ENCODE measurements at regions not wholly inside any gene's neighbourhood (a gene's known extent, or its start where the extent isn't known, plus 50 kb on each side); places are given as distances from the start of the nearest gene placed in this dataset.
A peak's percentile ranks its signal among the peaks of the same experiment; 100 is the strongest.

DNA sequence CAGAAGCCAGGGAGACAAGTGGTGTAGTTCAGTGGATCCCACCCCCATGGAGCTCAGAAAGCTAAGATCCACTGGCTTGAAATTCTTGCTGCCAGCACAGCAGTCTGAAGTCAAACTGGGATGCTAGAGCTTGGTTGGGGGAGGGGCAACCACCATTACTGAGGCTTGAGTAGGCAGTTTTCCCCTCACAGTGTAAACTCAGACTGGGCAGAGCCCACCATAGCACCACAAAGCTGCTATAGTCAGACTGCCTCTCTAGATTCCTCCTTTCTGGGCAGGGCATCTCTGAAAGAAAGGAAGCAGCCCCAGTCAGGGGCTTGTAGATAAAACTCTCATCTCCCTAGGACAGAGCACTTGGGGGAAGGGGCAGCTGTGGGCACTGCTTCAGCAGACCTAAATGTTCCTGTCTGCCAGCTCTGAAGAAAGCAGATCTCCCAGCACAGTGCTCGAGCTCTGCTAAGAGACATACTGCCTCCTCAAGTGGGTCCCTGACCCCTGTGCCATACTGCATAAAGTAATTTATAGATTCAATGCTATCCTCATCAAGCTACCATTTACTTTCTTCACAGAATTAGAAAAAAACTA, 163.2 kb downstream of the HHIP start:
- Histone ChIP-seq H3K79me2 (ENCODE audit: insufficient read depth, low read length) (no peaks in the 10 kb centered on the region), H3K4me3 (ENCODE audit: insufficient read depth, low read depth, low read length) (no peak overlapping the region), H3K4me1 (ENCODE audit: insufficient read depth, low read length) (no peaks in the 10 kb centered on the region), H3K9ac (ENCODE audit: low read length) (no peak overlapping the region), H3K27ac (ENCODE audit: low read depth, low read length) (no peak overlapping the region), H3K27me3 (ENCODE audit: insufficient read depth, low read length) (no peaks in the 10 kb centered on the region), H2AFZ (ENCODE audit: low read depth, low read length) (no peak overlapping the region), H3K4me2 (ENCODE audit: low read length) (no peak overlapping the region), H4K20me1 (ENCODE audit: insufficient read depth, low read length) (no peaks in the 10 kb centered on the region), H3K9me3 (ENCODE audit: insufficient read depth, low read depth, low read length) (peaks cover 5% of the 10 kb centered on the region), H3K36me3 (ENCODE audit: insufficient read depth, low read length) (no peaks in the 10 kb centered on the region)
- H3K4me1 Mint-ChIP-seq (ENCODE audit: low read depth, unreplicated experiment): no peaks in the 10 kb centered on the region
- H3K27me3 Mint-ChIP-seq (ENCODE audit: low read depth, unreplicated experiment): no peaks in the 10 kb centered on the region
- no peak overlapping the region for H3K4me3 Mint-ChIP-seq (ENCODE audit: unreplicated experiment)
- H3K36me3 Mint-ChIP-seq (ENCODE audit: low read depth, unreplicated experiment): no peaks in the 10 kb centered on the region
- H3K27ac Mint-ChIP-seq (ENCODE audit: unreplicated experiment): no peak overlapping the region
- no peak for FAIRE-seq
- DNase-seq (ENCODE audit: low read depth): no peak
- TF ChIP-seq CTCF (IDR thresholded peaks at IDR 0.05; ENCODE audit: insufficient read depth, low read depth, low read length) (no peak), EZH2 (IDR thresholded peaks at IDR 0.05; ENCODE audit: insufficient read depth, low read length) (no peak)
- H3K9me3 Mint-ChIP-seq (ENCODE audit: unreplicated experiment): peaks cover 17% of the 10 kb centered on the region

GRCh38 chr4:144816668-144817067, 170.7 kb downstream of the HHIP start:
- Histone ChIP-seq H2AFZ (ENCODE audit: low read depth, low read length) (no peak overlapping the region), H3K9me3 (ENCODE audit: insufficient read depth, low read depth, low read length) (no peaks in the 10 kb centered on the region), H3K36me3 (ENCODE audit: insufficient read depth, low read length) (no peaks in the 10 kb centered on the region), H3K79me2 (ENCODE audit: insufficient read depth, low read length) (no peaks in the 10 kb centered on the region), H3K4me3 (ENCODE audit: insufficient read depth, low read depth, low read length) (no peak overlapping the region), H4K20me1 (ENCODE audit: insufficient read depth, low read length) (no peaks in the 10 kb centered on the region), H3K27ac (ENCODE audit: low read depth, low read length) (no peak overlapping the region), H3K27me3 (ENCODE audit: insufficient read depth, low read length) (no peaks in the 10 kb centered on the region), H3K4me1 (ENCODE audit: insufficient read depth, low read length) (peaks cover 14% of the 10 kb centered on the region), H3K9ac (ENCODE audit: low read length) (no peak overlapping the region), H3K4me2 (ENCODE audit: low read length) (no peak overlapping the region)
- H3K4me3 Mint-ChIP-seq (ENCODE audit: unreplicated experiment): no peak overlapping the region
- H3K36me3 Mint-ChIP-seq (ENCODE audit: low read depth, unreplicated experiment): no peaks in the 10 kb centered on the region
- TF ChIP-seq CTCF (IDR thresholded peaks at IDR 0.05; ENCODE audit: insufficient read depth, low read depth, low read length) (no peak), EZH2 (IDR thresholded peaks at IDR 0.05; ENCODE audit: insufficient read depth, low read length) (no peak)
- H3K9me3 Mint-ChIP-seq (ENCODE audit: unreplicated experiment): peaks cover 2% of the 10 kb centered on the region
- FAIRE-seq (no peak), DNase-seq (ENCODE audit: low read depth) (no peak)
- peaks cover 19% of the 10 kb centered on the region for H3K4me1 Mint-ChIP-seq (ENCODE audit: low read depth, unreplicated experiment)
- H3K27ac Mint-ChIP-seq (ENCODE audit: unreplicated experiment): no peak overlapping the region
- no peaks in the 10 kb centered on the region for H3K27me3 Mint-ChIP-seq (ENCODE audit: low read depth, unreplicated experiment)

GRCh38 chr4:144817081-144817480, 171.1 kb downstream of the HHIP start:
- Histone ChIP-seq H4K20me1 (ENCODE audit: insufficient read depth, low read length) (no peaks in the 10 kb centered on the region), H3K79me2 (ENCODE audit: insufficient read depth, low read length) (no peaks in the 10 kb centered on the region)
- peaks cover 19% of the 10 kb centered on the region for H3K4me1 Mint-ChIP-seq (ENCODE audit: low read depth, unreplicated experiment)

More at GRCh38 chr4:144817081-144817480, 171.1 kb downstream of the HHIP start:
- DNase-seq (ENCODE audit: low read depth): peak; percentile 54
- Mint-ChIP-seq H3K36me3 (ENCODE audit: low read depth, unreplicated experiment) (no peaks in the 10 kb centered on the region), H3K27ac (ENCODE audit: unreplicated experiment) (no peak overlapping the region), H3K9me3 (ENCODE audit: unreplicated experiment) (peaks cover 2% of the 10 kb centered on the region), H3K27me3 (ENCODE audit: low read depth, unreplicated experiment) (no peaks in the 10 kb centered on the region), H3K4me3 (ENCODE audit: unreplicated experiment) (no peak overlapping the region)
- FAIRE-seq: peak; percentile 65
- no peaks in the 10 kb centered on the region for H3K9me3 ChIP-seq (ENCODE audit: insufficient read depth, low read depth, low read length)
- no peaks in the 10 kb centered on the region for H3K27me3 ChIP-seq (ENCODE audit: insufficient read depth, low read length)
- H2AFZ ChIP-seq (ENCODE audit: low read depth, low read length): no peak overlapping the region
- H3K4me3 ChIP-seq (ENCODE audit: insufficient read depth, low read depth, low read length): no peak overlapping the region
- no peak overlapping the region for H3K4me2 ChIP-seq (ENCODE audit: low read length)
- no peak for TF ChIP-seq EZH2 (IDR thresholded peaks at IDR 0.05; ENCODE audit: insufficient read depth, low read length)
- no peak for TF ChIP-seq CTCF (IDR thresholded peaks at IDR 0.05; ENCODE audit: insufficient read depth, low read depth, low read length)
- no peak overlapping the region for H3K9ac ChIP-seq (ENCODE audit: low read length)
- no peak overlapping the region for H3K27ac ChIP-seq (ENCODE audit: low read depth, low read length)
- H3K36me3 ChIP-seq (ENCODE audit: insufficient read depth, low read length): no peaks in the 10 kb centered on the region
- peaks cover 14% of the 10 kb centered on the region for H3K4me1 ChIP-seq (ENCODE audit: insufficient read depth, low read length)

Measured in astrocyte (in vitro differentiated cells and primary cell).